ENCODE measurements at regions not wholly inside any gene's neighbourhood (a gene's known extent, or its start where the extent isn't known, plus 50 kb on each side); places are given as distances from the start of the nearest gene placed in this dataset.

GRCh38 chr16:88283596-88283995, 99.2 kb upstream of the ZNF469 start:
- TF ChIP-seq, protein P1, sequence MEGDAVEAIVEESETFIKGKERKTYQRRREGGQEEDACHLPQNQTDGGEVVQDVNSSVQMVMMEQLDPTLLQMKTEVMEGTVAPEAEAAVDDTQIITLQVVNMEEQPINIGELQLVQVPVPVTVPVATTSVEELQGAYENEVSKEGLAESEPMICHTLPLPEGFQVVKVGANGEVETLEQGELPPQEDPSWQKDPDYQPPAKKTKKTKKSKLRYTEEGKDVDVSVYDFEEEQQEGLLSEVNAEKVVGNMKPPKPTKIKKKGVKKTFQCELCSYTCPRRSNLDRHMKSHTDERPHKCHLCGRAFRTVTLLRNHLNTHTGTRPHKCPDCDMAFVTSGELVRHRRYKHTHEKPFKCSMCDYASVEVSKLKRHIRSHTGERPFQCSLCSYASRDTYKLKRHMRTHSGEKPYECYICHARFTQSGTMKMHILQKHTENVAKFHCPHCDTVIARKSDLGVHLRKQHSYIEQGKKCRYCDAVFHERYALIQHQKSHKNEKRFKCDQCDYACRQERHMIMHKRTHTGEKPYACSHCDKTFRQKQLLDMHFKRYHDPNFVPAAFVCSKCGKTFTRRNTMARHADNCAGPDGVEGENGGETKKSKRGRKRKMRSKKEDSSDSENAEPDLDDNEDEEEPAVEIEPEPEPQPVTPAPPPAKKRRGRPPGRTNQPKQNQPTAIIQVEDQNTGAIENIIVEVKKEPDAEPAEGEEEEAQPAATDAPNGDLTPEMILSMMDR (IDR thresholded peaks at IDR 0.05 in 4 of 5, conservative IDR thresholded peaks at IDR 0.05 in 1 of 5), result no peak
- TF ChIP-seq POLR2A (IDR thresholded peaks at IDR 0.05), result no peak

All from gastrocnemius medialis (tissue), 4 donors.